ENCODE measurements at regions not wholly inside any gene's neighbourhood (a gene's known extent, or its start where the extent isn't known, plus 50 kb on each side); places are given as distances from the start of the nearest gene placed in this dataset.
A peak's percentile ranks its signal among the peaks of the same experiment; 100 is the strongest.

DNA sequence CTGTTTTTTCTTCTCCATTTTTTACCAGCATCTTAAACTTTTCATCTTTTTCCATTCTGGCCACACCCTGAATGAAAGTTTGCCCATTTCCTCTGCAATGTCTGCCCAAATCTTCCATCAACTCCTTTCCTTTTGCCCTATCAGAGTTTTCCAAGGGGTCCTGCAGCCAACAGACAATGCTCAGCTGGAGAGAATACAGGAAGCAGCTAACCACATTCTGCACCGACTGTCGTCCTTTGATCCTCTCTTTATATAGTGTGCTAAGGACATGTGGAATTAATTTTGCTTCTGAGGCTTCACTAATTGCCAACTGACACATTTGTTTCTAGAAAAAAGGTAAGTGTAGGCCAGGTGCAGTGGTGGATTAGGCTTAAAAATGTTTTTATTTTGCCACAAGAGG, 50.5 kb upstream of the DLX2 start:
- no peak for DNase-seq

DNA sequence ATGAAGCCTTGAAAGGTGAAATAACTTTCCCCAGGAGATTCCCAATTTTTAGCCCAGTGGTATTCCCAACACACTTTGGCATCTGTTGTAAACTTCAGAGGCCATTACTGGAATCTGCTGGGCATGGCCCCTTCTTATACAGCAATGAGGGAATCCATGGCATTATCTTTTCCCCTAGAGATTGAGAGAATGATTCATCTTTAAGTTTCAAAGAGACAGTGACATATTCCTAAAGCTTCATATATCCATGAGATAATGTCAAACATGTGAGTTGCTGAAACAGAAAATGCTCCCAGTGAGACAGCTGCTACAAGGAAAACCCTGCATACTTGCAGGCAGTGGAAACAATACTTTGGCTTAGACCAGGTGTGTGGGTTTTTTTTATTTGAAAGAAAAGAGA, 51.1 kb upstream of the DLX2 start:
- DNase-seq = no peak

DNA sequence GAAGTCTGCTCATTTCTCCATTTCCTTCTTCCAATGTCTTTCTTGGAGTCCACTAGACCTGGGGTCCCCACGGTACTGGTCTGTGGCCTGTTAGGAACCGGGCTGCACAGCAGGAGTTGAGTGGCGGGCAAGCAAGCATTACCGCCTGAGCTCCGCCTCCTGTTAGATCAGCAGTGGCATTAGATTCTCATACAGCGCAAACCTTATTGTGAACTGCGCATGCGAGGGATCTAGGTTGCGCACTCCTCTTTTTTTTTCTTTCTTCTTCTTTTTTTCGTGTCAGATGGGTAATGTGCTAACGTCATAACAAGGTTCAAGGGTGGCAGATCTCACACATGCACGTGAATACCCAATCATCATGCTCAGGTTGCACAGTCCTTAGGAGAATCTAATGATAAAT, 53.1 kb upstream of the DLX2 start:
- DNase-seq = no peak

GRCh38 chr2:172160839-172161238, 58.1 kb upstream of the DLX2 start:
- DNase-seq = no peak

DNA sequence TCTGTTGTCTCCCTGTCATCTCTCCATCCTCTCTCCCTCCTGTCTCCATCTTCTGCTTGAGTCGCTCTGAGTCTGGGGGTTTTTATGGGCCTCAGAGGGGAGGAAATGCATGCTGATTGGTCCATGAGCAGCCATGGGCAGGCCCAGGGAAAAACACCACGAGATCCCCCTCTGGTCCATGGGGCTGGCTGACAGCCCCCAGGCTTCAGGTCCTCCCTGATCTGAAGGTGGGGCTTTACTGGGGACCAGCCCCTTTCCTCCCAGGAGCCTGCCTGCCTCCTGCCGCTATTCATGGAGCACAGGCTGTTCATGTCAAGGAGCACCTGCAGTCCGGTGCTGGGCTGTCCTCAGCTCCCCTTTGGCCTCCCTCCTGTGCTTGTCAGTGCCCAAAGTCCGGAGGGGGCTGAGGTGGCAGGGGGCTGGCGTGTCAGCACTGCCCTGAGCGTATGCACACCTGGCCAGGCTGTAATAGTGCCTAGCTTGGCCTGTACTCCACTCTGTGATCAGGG, 59.6 kb upstream of the DLX2 start:
- DNase-seq = no peak

DNA sequence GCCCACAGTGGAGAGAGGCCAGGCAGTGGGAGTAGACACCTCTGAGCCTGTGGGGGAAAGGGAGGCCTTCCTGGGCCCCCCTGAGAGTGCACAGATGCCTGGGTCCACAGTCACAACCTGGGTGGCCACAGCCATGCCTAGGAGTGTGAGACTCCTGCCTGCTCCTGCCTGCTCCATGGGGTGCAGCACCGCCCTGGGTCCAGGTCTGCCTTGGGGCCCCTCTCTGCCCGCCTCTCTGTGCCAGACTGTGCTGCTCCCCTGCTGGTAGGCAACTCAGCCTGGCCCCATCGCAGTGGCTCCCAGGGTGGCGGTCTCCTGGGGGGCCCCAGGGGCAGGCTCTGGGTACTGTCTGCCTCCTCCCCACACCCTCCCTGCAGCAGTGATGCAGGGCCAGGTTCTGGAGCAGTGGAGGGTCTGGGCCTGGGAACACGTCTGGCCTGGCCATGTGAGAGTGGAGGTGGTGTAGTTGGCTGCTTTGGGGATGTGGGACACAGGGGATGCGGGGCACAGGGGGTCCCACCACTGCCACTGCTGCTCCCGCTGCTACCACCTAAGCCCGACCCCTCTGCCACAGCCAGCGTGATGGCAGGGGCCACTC, 60.1 kb upstream of the DLX2 start:
- no peak for DNase-seq

DNA sequence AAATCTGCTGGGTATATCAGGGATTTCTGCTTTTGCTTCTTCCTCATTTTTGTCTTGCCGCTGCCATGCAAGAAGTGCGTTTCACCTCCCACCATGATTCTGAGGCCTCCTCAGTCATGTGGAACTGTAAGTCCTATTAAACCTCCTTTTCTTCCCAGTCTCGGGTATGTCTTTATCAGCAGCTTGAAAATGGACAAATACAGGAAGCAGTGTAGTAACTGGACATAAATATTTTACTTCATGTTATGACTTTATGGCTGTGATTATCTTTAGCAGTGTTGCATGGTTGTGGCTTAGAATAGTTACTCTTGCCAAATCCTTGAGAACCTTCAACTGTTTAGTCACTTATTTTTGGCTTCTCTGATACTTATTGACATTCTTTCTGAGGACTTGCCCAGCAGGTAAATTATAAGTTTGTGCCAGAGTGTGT, 66.2 kb upstream of the DLX2 start:
- DNase-seq = no peak

DNA sequence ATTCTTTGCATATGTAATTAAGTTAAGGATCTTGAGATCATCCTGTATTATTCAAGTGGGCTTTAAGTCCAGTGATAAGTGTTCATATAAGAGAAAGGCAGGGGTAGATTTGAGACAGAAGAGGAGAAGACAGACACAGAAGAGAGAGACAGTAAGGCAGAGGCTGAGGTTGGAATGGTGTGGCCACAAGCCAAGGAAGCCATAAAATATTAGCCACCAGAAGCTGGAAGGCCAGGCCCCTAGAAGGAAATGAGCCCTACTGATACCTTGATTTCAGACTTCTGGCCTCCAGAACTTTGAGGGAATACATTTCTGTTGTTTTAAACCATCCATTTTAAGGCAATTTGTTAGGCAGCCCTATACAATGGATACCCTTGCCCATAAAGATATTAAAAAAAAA, 66.9 kb upstream of the DLX2 start:
- DNase-seq = no peak

GRCh38 chr2:172172513-172173173, 69.9 kb upstream of the DLX2 start:
- DNase-seq = peak; percentile 85

- no peak for DNase-seq
Measured at GRCh38 chr2:172173174-172173706, 70.5 kb upstream of the DLX2 start.

GRCh38 chr2:172177581-172177980, 74.9 kb upstream of the DLX2 start:
- no peak for DNase-seq

GRCh38 chr2:172177996-172178395, 75.3 kb upstream of the DLX2 start:
- no peak for DNase-seq

DNA sequence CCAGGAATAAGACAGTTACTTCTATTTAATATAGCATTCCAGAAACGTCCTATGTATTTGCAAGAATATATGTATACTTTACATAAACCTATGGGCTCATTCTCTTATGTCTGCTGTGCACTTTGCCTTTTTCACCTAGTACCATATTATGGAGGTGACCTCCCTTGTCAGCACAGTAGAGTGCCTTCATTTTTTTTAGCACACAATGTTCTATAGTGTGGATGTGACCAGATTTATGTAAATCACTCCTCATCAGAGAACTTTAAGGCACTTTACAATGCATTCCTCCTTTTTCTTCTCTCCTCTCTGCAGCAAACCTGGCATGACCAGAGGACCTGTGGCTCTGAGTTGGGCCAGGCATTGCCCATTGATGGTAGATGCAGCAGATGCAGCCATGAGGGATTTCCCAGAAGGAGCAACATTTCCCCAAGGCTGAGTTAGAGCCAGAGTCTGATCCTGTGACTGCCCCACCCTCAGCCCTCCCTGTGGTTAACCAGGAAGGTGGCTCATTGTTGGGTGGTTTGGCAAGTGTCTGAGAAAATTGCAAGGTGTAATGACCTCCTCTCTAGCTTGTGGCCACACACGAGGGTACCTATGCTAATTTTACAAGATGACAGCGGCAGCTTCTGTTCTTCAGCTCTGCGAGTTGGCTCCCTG, 76.5 kb upstream of the DLX2 start:
- no peak for DNase-seq

GRCh38 chr2:172181840-172182239, 79.1 kb upstream of the DLX2 start:
- DNase-seq = no peak

DNA sequence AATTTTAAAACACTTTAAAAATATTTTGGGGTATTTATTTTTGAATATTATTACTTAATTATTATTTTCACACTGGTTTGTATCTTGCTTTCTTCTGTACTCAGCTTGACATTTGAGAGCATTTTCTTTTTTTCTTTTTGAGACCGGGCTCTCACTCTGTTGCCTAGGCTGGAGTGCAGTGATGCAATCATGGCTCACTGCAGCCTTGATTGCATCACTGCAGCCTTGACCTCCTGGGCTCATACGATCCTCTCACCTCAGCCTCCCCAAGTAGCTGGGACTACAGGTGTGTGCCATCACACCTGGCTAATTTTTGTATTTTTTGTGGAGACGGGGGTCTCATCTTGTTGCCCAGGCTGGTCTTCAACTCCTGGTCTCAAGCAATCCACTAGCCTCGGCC, 79.9 kb upstream of the DLX2 start:
- DNase-seq = no peak

GRCh38 chr2:172193331-172194089, 90.8 kb upstream of the DLX2 start:
- no peak for DNase-seq

DNA sequence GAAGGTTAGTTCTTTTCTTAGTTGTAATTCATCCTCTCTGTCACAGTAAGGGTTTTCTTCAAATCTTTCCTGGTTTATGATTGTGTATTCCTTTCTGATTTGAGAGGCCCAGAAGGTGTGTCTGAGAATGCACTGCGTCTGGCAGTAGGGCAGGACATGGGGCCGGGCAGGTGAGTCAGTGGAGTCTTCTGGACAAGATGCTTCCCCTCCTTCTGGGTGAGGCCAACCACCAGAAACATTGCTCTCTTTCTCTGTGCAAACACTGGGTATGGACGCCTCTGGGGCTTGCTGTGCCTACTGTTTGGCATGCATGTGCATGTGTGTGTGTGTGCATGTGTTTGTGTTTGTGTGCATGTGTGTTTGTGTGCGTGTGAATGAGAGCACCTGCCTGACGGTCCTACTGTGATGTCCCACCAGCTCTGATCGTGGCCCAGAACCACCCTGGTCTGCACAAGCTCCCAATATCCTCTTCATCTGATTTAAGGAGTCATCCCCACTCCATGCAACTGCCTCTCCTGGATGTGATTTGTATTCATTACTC, 93.2 kb upstream of the DLX2 start:
- DNase-seq = no peak

DNA sequence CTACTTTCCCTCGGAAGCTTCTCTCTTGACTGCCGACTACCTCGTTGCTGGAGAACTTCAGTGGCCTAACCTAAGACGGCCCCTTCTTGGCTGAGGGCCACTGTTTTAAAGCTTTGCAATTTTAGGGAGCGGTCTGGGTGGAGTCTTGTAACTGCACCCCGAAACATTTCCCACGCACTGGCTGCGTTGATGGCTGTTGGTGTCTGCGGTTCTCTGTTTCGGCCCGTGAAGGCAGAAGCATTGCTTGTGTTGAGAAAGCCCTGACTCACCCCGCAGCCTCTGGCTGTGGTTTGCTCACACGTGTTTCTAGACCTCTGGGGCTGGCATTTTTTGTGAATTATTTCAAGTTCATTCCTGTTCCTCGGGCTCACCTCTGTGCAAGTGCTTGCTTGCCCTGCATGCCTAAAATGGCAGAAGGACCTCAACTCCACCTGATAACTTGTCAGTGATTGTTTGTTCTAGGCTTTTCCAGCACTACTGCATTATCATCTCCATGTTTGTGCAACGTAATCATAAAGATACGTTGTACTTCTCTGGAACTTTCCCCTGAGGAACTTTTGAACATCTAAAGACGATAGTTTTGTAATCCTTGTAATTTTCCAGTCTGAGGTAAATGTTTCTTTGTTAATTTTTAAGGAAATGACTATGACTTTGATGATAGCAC, 94.2 kb upstream of the DLX2 start:
- DNase-seq = no peak

GRCh38 chr2:172198361-172198760, 95.7 kb upstream of the DLX2 start:
- no peak for DNase-seq

GRCh38 chr2:172198908-172199307, 96.2 kb upstream of the DLX2 start:
- no peak for DNase-seq

GRCh38 chr2:172200495-172201085, 97.9 kb upstream of the DLX2 start:
- peak; percentile 58 for DNase-seq

DNA sequence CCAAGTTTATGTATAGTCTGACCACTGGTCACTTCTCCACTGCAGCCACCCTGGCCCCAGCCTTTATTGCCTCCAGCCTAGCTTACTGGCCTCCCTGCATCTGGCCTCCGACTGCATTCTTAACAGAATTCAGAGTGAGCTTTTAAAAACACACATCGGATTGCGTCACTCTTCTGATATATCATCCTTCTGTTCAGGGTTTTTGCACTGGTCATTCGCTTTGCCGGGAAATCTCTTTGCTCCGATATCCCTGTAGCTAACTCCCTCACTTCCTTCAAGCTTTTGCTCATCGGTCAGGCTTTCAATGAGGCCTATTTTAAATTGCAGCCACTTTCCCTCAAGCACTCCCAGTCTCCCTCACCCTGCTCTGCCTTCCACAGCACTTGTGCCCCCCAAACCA, 101.6 kb upstream of the DLX2 start:
- DNase-seq = no peak
